ENCODE measurements at regions not wholly inside any gene's neighbourhood (a gene's known extent, or its start where the extent isn't known, plus 50 kb on each side); places are given as distances from the start of the nearest gene placed in this dataset.
A peak's percentile ranks its signal among the peaks of the same experiment; 100 is the strongest.
"Not testable (repeated sequence)": the region's sequence is repeated elsewhere in the genome, so short reads cannot be mapped to it uniquely, and the experiment has no call there.

DNA sequence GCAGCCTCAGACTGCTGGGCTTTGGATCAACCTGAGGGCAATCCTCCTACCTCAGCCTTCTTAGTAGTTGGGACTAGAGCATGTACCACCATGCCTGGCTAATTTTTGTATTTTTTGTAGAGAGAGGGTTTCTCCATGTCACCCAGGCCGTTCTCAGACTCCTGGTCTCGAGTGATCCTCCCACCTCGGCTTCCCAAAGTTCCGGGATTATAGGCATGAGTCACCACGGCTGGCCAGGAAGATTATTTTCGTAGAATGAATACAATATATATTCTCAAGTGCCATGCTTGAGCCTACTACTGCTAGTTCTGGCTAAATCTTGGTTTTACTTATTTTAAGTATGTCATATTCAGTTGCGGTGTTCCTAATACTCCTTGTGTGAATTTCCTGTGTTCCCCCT, 88.2 kb upstream of the CLINT1 start:
- DNase-seq (ENCODE audit: low read depth): peak; percentile 28
- TF ChIP-seq CTCF (IDR thresholded peaks at IDR 0.05; ENCODE audit: insufficient read depth, low read depth, low read length): no peak
- H3K4me3 ChIP-seq (ENCODE audit: low read depth, low read length): no peak overlapping the region

DNA sequence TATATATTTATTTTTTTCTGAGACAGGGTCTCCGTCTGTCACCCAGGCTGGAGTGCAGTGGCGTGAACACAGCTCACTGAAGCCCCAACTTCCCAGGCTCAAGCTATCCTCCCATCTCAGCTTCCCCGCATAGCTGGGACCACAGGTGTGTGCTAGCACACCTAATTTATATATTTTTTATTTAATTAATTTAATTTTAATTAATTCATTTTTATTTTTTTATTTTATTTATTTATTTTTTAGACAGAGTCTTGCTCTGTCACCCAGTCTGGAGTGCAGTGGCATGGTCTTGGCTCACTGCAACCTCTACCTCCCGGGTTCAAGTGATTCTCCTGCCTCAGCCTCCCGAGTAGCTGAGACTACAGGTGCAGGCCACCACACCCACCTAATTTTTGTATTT, 86.9 kb upstream of the CLINT1 start:
- DNase-seq (ENCODE audit: low read depth); H3K4me3 ChIP-seq (ENCODE audit: low read depth, low read length): not testable (repeated sequence)

- DNase-seq (ENCODE audit: low read depth): no peak
- H3K4me3 ChIP-seq (ENCODE audit: low read depth, low read length): no peak overlapping the region
- TF ChIP-seq CTCF (IDR thresholded peaks at IDR 0.05; ENCODE audit: insufficient read depth, low read depth, low read length): no peak
These were observed 86.0 kb upstream of the CLINT1 start for GRCh38 chr5:157944938-157945337.

GRCh38 chr5:157944077-157944633, 85.2 kb upstream of the CLINT1 start:
- no peak for TF ChIP-seq CTCF (IDR thresholded peaks at IDR 0.05; ENCODE audit: insufficient read depth, low read depth, low read length)
- no peak overlapping the region for H3K4me3 ChIP-seq (ENCODE audit: low read depth, low read length)
- DNase-seq (ENCODE audit: low read depth): no peak

GRCh38 chr5:157942595-157942994, 83.7 kb upstream of the CLINT1 start:
- no peak for DNase-seq (ENCODE audit: low read depth)
- TF ChIP-seq CTCF (IDR thresholded peaks at IDR 0.05; ENCODE audit: insufficient read depth, low read depth, low read length): no peak
- no peak overlapping the region for H3K4me3 ChIP-seq (ENCODE audit: low read depth, low read length)

DNA sequence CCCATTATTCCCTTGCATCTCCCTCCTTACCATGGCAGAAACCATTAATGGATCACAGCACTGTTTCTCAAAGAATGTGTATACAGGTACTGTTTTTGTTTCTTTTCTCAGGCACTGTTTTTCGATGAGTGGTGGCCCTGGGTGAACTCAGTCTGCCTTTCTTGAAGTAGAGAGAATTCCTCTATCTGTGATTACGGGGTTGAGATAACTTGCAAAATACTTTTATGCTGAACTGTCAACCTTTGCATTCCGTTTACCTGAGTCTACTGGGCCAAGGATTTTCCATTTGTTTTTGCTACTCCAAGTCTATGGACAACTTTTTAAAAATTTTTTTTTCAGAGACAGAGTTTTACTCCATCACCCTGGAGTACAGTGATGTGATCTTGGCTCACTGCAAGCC, 82.7 kb upstream of the CLINT1 start:
- H3K4me3 ChIP-seq (ENCODE audit: low read depth, low read length): no peak overlapping the region
- TF ChIP-seq CTCF (IDR thresholded peaks at IDR 0.05; ENCODE audit: insufficient read depth, low read depth, low read length): no peak
- no peak for DNase-seq (ENCODE audit: low read depth)

DNA sequence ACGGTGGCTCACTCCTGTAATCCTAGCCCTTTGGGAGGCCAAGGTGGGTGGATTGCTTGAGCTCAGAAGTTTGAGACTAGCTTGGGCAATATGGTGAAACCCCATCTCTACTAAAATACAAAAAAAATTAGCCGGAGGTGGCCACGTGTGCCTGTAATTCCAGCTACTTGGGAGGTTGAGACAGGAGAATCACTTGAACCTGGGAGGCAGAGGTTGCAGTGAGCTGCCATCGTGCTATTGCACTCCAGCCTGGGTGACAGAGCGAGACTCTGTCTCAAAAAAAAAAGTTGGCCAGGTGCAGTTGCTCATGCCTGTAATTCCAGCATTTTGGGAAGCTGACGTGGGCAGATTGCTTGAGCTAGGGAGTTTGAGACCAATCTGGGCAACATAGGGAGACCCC, 79.2 kb upstream of the CLINT1 start:
- not testable (repeated sequence) for DNase-seq (ENCODE audit: low read depth); H3K4me3 ChIP-seq (ENCODE audit: low read depth, low read length)

GRCh38 chr5:157936776-157937501, 78.0 kb upstream of the CLINT1 start:
- H3K4me3 ChIP-seq (ENCODE audit: low read depth, low read length); DNase-seq (ENCODE audit: low read depth): not testable (repeated sequence)
